H9 (cell line): ENCODE measurements at regions not wholly inside any gene's neighbourhood (a gene's known extent, or its start where the extent isn't known, plus 50 kb on each side); places are given as distances from the start of the nearest gene placed in this dataset.

Experiments used
- DNase-seq: peaks from one replicate; pipeline ENCODE4 v3.0.0-alpha.2; 2017
- H2AFZ ChIP-seq: one replicate; pipeline ENCODE4 v1.6.1; 2013; ENCODE audit warnings: mild to moderate bottlenecking, low read length, control low read depth, moderate library complexity
- H2AK5ac ChIP-seq: 2 replicates; pipeline ENCODE4 v1.6.1; 2013; ENCODE audit warnings: low read length, control low read depth, mixed read lengths; ENCODE audit not compliant: insufficient read length
- H2BK120ac ChIP-seq: one replicate; pipeline ENCODE4 v1.6.1; 2013; ENCODE audit warnings: low read depth, mild to moderate bottlenecking, low read length, control low read depth, inconsistent platforms; ENCODE audit not compliant: poor library complexity, severe bottlenecking
- H2BK12ac ChIP-seq: 2 replicates; pipeline ENCODE4 v1.6.1; 2013; ENCODE audit warnings: low read length, control low read depth, mixed read lengths, low read depth; ENCODE audit not compliant: insufficient read length
- H2BK15ac ChIP-seq: 2 replicates; pipeline ENCODE4 v1.6.1; 2013; ENCODE audit warnings: low read depth, low read length, control low read depth
- H2BK20ac ChIP-seq: one replicate; pipeline ENCODE4 v1.6.1; 2013; ENCODE audit warnings: low read depth, mild to moderate bottlenecking, low read length, control low read depth, inconsistent platforms; ENCODE audit not compliant: poor library complexity, severe bottlenecking
- H2BK5ac ChIP-seq: 2 replicates; pipeline ENCODE4 v1.6.1; 2013; ENCODE audit warnings: low read length, control low read depth, mixed read lengths; ENCODE audit not compliant: insufficient read length
- H3K14ac ChIP-seq: 2 replicates; pipeline ENCODE4 v1.6.1; 2013; ENCODE audit warnings: low read length, control low read depth; ENCODE audit not compliant: insufficient read depth
- H3K18ac ChIP-seq: 2 replicates; pipeline ENCODE4 v1.6.1; 2013; ENCODE audit warnings: low read depth, mild to moderate bottlenecking, mixed read lengths, low read length, control low read depth; ENCODE audit not compliant: insufficient read length
- H3K23ac ChIP-seq: 2 replicates; pipeline ENCODE4 v1.6.1; 2013; ENCODE audit warnings: low read length, control low read depth, mixed read lengths, low read depth; ENCODE audit not compliant: insufficient read length
- H3K23me2 ChIP-seq: 2 replicates; pipeline ENCODE4 v1.6.1; 2013; ENCODE audit warnings: low read depth, mild to moderate bottlenecking, mixed read lengths, low read length, control low read depth; ENCODE audit not compliant: insufficient read length, poor library complexity, severe bottlenecking
- H3K27ac ChIP-seq: 2 replicates; pipeline ENCODE4 v1.5.1; 2013; ENCODE audit warnings: low read length, control low read depth, mixed read lengths, low read depth; ENCODE audit not compliant: insufficient read length
- H3K27me3 ChIP-seq: 2 replicates; pipeline ENCODE4 v1.6.1; 2013; ENCODE audit warnings: low read length, control low read depth, inconsistent platforms; ENCODE audit not compliant: insufficient read depth
- H3K4ac ChIP-seq: 2 replicates; pipeline ENCODE4 v1.6.1; 2013; ENCODE audit warnings: low read depth, mild to moderate bottlenecking, control low read depth, inconsistent platforms, low read length, moderate library complexity
- H3K4me1 ChIP-seq: 2 replicates; pipeline ENCODE4 v1.6.1; 2013; ENCODE audit warnings: low read length, control low read depth, inconsistent platforms; ENCODE audit not compliant: insufficient read depth
- H3K4me2 ChIP-seq: 2 replicates; pipeline ENCODE4 v1.6.1; 2013; ENCODE audit warnings: low read length, control low read depth, mixed read lengths; ENCODE audit not compliant: insufficient read length, insufficient read depth
- H3K56ac ChIP-seq: 2 replicates; pipeline ENCODE4 v1.6.1; 2013; ENCODE audit warnings: low read depth, mild to moderate bottlenecking, mixed read lengths, low read length, control low read depth; ENCODE audit not compliant: insufficient read length
- H3K79me1 ChIP-seq: 2 replicates; pipeline ENCODE4 v1.6.1; 2013; ENCODE audit warnings: low read depth, mild to moderate bottlenecking, moderate library complexity, low read length, control low read depth, inconsistent platforms; ENCODE audit not compliant: insufficient read depth, poor library complexity, severe bottlenecking
- H3K79me2 ChIP-seq: 2 replicates; pipeline ENCODE4 v1.6.1; 2013; ENCODE audit warnings: low read length, control low read depth, inconsistent platforms; ENCODE audit not compliant: insufficient read depth
- H3K9ac ChIP-seq: 2 replicates; pipeline ENCODE4 v1.6.1; 2013; ENCODE audit warnings: low read length, control low read depth, mixed read lengths; ENCODE audit not compliant: insufficient read length; ENCODE audit errors: extremely low read depth
- H3K9me3 ChIP-seq: one replicate; pipeline ENCODE4 v1.6.1; 2013; ENCODE audit warnings: low read depth, low read length, inconsistent platforms; ENCODE audit not compliant: control insufficient read depth
- H3T11ph ChIP-seq: one replicate; pipeline ENCODE4 v1.6.1; 2013; ENCODE audit warnings: mild to moderate bottlenecking, low read length, control low read depth, inconsistent platforms
- H4K20me1 ChIP-seq: one replicate; pipeline ENCODE4 v1.6.1; 2013; ENCODE audit not compliant: control insufficient read depth, insufficient read length, insufficient read depth
- H4K5ac ChIP-seq: 2 replicates; pipeline ENCODE4 v1.6.1; 2013; ENCODE audit warnings: low read depth, mild to moderate bottlenecking, mixed read lengths, low read length, control low read depth; ENCODE audit not compliant: insufficient read length
- H4K8ac ChIP-seq: replicated peaks from 2 replicates; pipeline ENCODE4 v1.6.1; 2013; ENCODE audit warnings: low read length, control low read depth, mixed read lengths, low read depth; ENCODE audit not compliant: insufficient read length
- H4K91ac ChIP-seq: 2 replicates; pipeline ENCODE4 v1.6.1; 2013; ENCODE audit warnings: low read depth, mild to moderate bottlenecking, moderate library complexity, mixed read lengths, low read length, control low read depth; ENCODE audit not compliant: insufficient read length
- H3K27ac Mint-ChIP-seq, 3 experiments: 2 replicates in 2 of 3; 3 replicates in 1 of 3; pipeline ENCODE4 v1.8.0; 2020 to 2021; ENCODE audit warnings: mixed read lengths in 3 of 3, mild to moderate bottlenecking in 1 of 3, moderate library complexity in 1 of 3
- H3K27me3 Mint-ChIP-seq: 2 replicates; pipeline ENCODE4 v1.8.0; 2021; ENCODE audit warnings: low read depth, mild to moderate bottlenecking, moderate library complexity, mixed read lengths
- H3K36me3 Mint-ChIP-seq, 3 experiments: 2 replicates in 2 of 3; 3 replicates in 1 of 3; pipeline ENCODE4 v1.8.0; 2020 to 2021; ENCODE audit warnings: low read depth in 3 of 3, mixed read lengths in 3 of 3; ENCODE audit not compliant: insufficient read depth in 1 of 3
- H3K4me1 Mint-ChIP-seq, 2 experiments: 2 replicates each; pipeline ENCODE4 v1.8.0; 2020; ENCODE audit warnings: mixed read lengths in 2 of 2
- H3K4me3 Mint-ChIP-seq, 2 experiments: 2 replicates in 1 of 2; 3 replicates in 1 of 2; pipeline ENCODE4 v1.8.0; 2020 to 2021; ENCODE audit warnings: mild to moderate bottlenecking in 2 of 2, mixed read lengths in 2 of 2, moderate library complexity in 1 of 2
- H3K9me3 Mint-ChIP-seq, 2 experiments: 2 replicates in 1 of 2; 3 replicates in 1 of 2; pipeline ENCODE4 v1.8.0; 2020; ENCODE audit warnings: mild to moderate bottlenecking in 2 of 2, mixed read lengths in 2 of 2, moderate library complexity in 1 of 2
- WGBS: extraction: QIAGEN DNeasy Blood & Tissue Kit; methylation state at CpG from one replicate; pipeline ENCODE4 v1.1.7; 2013; ENCODE audit warnings: missing lambda C conversion rate, low lambda C conversion rate, mixed read lengths; ENCODE audit not compliant: insufficient read length; ENCODE audit errors: extremely low coverage; 5-methylcytosine and 5-hydroxymethylcytosine counted together
- TF ChIP-seq, protein P1 (sequence below): fragments of 200-600 bp; sonication (generic); conservative IDR thresholded peaks from 3 replicates; pipeline ENCODE4 v1.8.0; 2021; ENCODE audit warnings: antibody characterized with exemption, mild to moderate bottlenecking

DNA sequence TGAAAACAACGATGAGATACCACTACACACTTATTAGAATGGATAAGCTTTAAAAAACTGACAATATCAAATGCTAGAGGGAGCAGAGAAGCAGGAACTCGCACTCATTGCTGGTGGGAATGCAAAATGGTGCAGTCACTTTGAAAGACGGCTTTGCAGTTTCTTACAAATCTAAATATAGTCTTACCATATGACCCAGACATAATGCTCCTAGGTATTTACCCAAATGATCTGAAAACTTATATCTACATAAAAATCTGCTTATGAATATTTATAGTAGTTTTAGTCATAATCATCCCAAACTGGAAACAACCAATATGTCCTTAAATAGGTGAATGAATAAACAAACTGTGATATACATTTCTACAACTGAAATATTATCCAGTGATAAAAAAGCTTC lies 430.9 kb downstream of the MATN1 start:
- no peak overlapping the region for H3K23ac ChIP-seq
- no peak overlapping the region for H3T11ph ChIP-seq
- no peak overlapping the region for H3K9ac ChIP-seq
- Mint-ChIP-seq H3K27ac (no peak overlapping the region), H3K9me3 (peaks cover 15 to 19% of the 10 kb centered on the region in 2 experiments), H3K4me3 (no peak overlapping the region), H3K4me1 (0 out of 4 replicates have a peak, but pooled peaks cover 0 to 2% of the 10 kb centered on the region in 2 experiments), H3K36me3 (peaks cover 0 to 4% (median 2%) of the 10 kb centered on the region in 3 experiments; a peak in 3 of 7 replicates), H3K27me3 (peaks cover 10% of the 10 kb centered on the region)
- H4K5ac ChIP-seq: no peak overlapping the region
- no peak overlapping the region for H4K91ac ChIP-seq
- H3K56ac ChIP-seq: no peak overlapping the region
- no peak overlapping the region for H2BK20ac ChIP-seq
- no peak overlapping the region for H2BK15ac ChIP-seq
- no CpG with 5 or more reads among the region's 3 CpGs for WGBS
- peaks cover 8% of the 10 kb centered on the region for H3K9me3 ChIP-seq
- TF ChIP-seq, protein P1, sequence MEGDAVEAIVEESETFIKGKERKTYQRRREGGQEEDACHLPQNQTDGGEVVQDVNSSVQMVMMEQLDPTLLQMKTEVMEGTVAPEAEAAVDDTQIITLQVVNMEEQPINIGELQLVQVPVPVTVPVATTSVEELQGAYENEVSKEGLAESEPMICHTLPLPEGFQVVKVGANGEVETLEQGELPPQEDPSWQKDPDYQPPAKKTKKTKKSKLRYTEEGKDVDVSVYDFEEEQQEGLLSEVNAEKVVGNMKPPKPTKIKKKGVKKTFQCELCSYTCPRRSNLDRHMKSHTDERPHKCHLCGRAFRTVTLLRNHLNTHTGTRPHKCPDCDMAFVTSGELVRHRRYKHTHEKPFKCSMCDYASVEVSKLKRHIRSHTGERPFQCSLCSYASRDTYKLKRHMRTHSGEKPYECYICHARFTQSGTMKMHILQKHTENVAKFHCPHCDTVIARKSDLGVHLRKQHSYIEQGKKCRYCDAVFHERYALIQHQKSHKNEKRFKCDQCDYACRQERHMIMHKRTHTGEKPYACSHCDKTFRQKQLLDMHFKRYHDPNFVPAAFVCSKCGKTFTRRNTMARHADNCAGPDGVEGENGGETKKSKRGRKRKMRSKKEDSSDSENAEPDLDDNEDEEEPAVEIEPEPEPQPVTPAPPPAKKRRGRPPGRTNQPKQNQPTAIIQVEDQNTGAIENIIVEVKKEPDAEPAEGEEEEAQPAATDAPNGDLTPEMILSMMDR: no peak
- no peak overlapping the region for H2BK12ac ChIP-seq
- no peaks in the 10 kb centered on the region for H3K79me1 ChIP-seq
- no peaks in the 10 kb centered on the region for H3K4me1 ChIP-seq
- H4K8ac ChIP-seq: no peak overlapping the region
- H3K27me3 ChIP-seq: no peaks in the 10 kb centered on the region
- H2AFZ ChIP-seq: no peak overlapping the region
- no peak overlapping the region for H3K14ac ChIP-seq
- H3K23me2 ChIP-seq: no peaks in the 10 kb centered on the region
- no peaks in the 10 kb centered on the region for H3K79me2 ChIP-seq
- no peak overlapping the region for H2BK120ac ChIP-seq
- no peak overlapping the region for H3K4me2 ChIP-seq
- H3K27ac ChIP-seq: no peak overlapping the region
- H2AK5ac ChIP-seq: no peak overlapping the region
- H3K4ac ChIP-seq: no peak overlapping the region
- H3K18ac ChIP-seq: no peak overlapping the region
- no peak overlapping the region for H2BK5ac ChIP-seq
- DNase-seq: no peak
- H4K20me1 ChIP-seq: no peaks in the 10 kb centered on the region
